H1 (cell line): ENCODE measurements at regions not wholly inside any gene's neighbourhood (a gene's known extent, or its start where the extent isn't known, plus 50 kb on each side); places are given as distances from the start of the nearest gene placed in this dataset.

ENCODE experiments used
- BCL11A ChIP-seq, 2 experiments: IDR thresholded peaks; one replicate each; pipeline ENCODE4 v1.6.1; 2011; ENCODE audit warnings: low read depth in 2 of 2, low read length in 2 of 2, mild to moderate bottlenecking in 2 of 2
- GTF2F1 ChIP-seq: IDR thresholded peaks from 2 replicates; pipeline ENCODE4 v1.6.1; 2012; ENCODE audit warnings: low read depth, low read length, improper control_type of control experiment, borderline replicate concordance
- KDM5A ChIP-seq: fragments of 200-600 bp; IDR thresholded peaks from 2 replicates; pipeline ENCODE4 v1.7.1; 2012; ENCODE audit warnings: mild to moderate bottlenecking, low read length, inconsistent platforms, mixed read lengths
- POU5F1 ChIP-seq: IDR thresholded peaks from 2 replicates; pipeline ENCODE4 v1.6.1; 2011; ENCODE audit warnings: low read depth, mild to moderate bottlenecking, low read length, moderate library complexity
- RFX5 ChIP-seq: IDR thresholded peaks from 2 replicates; pipeline ENCODE4 v1.6.1; 2011; ENCODE audit warnings: low read depth, low read length, improper control_type of control experiment, borderline replicate concordance
- SAP30 ChIP-seq: fragments of 300-600 bp; sonication (generic); IDR thresholded peaks from 2 replicates; pipeline ENCODE4 v1.7.1; 2012; ENCODE audit warnings: low read length, moderate library complexity, mild to moderate bottlenecking, inconsistent platforms; ENCODE audit not compliant: insufficient read depth, insufficient replicate concordance
- SIRT6 ChIP-seq: IDR thresholded peaks from one replicate; pipeline ENCODE4 v1.7.1; 2012; ENCODE audit warnings: low read length, inconsistent platforms
- SP2 ChIP-seq: IDR thresholded peaks from 2 replicates; pipeline ENCODE4 v1.6.1; 2012; ENCODE audit warnings: mild to moderate bottlenecking, low read length, inconsistent platforms
- TF ChIP-seq, protein P1 (sequence below): fragments of 300-600 bp; sonication (generic); IDR thresholded peaks from 2 replicates; pipeline ENCODE4 v1.7.1; 2012; ENCODE audit warnings: low read length, moderate library complexity, mild to moderate bottlenecking, inconsistent platforms; ENCODE audit not compliant: insufficient replicate concordance
- TF ChIP-seq, protein P2 (sequence below): IDR thresholded peaks from 2 replicates; pipeline ENCODE4 v1.6.1; 2011; ENCODE audit warnings: low read depth, mild to moderate bottlenecking, low read length; ENCODE audit not compliant: insufficient read depth

DNA sequence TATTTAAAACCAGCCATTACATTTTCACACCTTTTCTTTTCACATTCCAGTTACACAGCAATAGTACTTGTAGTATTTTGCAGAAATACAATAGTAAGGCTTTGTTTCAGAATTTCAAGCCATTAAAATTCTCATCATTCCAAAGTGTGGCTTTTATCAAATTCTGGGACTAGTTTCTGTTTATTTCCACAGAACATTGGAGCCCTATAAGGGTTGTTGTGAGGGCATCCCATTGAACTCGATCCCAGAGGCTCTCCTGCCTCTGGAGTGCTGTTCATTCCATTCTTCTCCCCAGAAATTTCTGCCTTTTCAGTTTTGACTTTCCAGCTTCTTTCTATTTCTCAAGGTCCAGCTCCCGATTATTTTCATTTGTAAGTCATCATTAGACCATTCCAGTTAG lies 645.5 kb downstream of the ADGRL2 start (continued):
- TF ChIP-seq, protein P1, sequence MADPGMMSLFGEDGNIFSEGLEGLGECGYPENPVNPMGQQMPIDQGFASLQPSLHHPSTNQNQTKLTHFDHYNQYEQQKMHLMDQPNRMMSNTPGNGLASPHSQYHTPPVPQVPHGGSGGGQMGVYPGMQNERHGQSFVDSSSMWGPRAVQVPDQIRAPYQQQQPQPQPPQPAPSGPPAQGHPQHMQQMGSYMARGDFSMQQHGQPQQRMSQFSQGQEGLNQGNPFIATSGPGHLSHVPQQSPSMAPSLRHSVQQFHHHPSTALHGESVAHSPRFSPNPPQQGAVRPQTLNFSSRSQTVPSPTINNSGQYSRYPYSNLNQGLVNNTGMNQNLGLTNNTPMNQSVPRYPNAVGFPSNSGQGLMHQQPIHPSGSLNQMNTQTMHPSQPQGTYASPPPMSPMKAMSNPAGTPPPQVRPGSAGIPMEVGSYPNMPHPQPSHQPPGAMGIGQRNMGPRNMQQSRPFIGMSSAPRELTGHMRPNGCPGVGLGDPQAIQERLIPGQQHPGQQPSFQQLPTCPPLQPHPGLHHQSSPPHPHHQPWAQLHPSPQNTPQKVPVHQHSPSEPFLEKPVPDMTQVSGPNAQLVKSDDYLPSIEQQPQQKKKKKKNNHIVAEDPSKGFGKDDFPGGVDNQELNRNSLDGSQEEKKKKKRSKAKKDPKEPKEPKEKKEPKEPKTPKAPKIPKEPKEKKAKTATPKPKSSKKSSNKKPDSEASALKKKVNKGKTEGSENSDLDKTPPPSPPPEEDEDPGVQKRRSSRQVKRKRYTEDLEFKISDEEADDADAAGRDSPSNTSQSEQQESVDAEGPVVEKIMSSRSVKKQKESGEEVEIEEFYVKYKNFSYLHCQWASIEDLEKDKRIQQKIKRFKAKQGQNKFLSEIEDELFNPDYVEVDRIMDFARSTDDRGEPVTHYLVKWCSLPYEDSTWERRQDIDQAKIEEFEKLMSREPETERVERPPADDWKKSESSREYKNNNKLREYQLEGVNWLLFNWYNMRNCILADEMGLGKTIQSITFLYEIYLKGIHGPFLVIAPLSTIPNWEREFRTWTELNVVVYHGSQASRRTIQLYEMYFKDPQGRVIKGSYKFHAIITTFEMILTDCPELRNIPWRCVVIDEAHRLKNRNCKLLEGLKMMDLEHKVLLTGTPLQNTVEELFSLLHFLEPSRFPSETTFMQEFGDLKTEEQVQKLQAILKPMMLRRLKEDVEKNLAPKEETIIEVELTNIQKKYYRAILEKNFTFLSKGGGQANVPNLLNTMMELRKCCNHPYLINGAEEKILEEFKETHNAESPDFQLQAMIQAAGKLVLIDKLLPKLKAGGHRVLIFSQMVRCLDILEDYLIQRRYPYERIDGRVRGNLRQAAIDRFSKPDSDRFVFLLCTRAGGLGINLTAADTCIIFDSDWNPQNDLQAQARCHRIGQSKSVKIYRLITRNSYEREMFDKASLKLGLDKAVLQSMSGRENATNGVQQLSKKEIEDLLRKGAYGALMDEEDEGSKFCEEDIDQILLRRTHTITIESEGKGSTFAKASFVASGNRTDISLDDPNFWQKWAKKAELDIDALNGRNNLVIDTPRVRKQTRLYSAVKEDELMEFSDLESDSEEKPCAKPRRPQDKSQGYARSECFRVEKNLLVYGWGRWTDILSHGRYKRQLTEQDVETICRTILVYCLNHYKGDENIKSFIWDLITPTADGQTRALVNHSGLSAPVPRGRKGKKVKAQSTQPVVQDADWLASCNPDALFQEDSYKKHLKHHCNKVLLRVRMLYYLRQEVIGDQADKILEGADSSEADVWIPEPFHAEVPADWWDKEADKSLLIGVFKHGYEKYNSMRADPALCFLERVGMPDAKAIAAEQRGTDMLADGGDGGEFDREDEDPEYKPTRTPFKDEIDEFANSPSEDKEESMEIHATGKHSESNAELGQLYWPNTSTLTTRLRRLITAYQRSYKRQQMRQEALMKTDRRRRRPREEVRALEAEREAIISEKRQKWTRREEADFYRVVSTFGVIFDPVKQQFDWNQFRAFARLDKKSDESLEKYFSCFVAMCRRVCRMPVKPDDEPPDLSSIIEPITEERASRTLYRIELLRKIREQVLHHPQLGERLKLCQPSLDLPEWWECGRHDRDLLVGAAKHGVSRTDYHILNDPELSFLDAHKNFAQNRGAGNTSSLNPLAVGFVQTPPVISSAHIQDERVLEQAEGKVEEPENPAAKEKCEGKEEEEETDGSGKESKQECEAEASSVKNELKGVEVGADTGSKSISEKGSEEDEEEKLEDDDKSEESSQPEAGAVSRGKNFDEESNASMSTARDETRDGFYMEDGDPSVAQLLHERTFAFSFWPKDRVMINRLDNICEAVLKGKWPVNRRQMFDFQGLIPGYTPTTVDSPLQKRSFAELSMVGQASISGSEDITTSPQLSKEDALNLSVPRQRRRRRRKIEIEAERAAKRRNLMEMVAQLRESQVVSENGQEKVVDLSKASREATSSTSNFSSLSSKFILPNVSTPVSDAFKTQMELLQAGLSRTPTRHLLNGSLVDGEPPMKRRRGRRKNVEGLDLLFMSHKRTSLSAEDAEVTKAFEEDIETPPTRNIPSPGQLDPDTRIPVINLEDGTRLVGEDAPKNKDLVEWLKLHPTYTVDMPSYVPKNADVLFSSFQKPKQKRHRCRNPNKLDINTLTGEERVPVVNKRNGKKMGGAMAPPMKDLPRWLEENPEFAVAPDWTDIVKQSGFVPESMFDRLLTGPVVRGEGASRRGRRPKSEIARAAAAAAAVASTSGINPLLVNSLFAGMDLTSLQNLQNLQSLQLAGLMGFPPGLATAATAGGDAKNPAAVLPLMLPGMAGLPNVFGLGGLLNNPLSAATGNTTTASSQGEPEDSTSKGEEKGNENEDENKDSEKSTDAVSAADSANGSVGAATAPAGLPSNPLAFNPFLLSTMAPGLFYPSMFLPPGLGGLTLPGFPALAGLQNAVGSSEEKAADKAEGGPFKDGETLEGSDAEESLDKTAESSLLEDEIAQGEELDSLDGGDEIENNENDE = no peak
- TF ChIP-seq SIRT6 = no peak
- TF ChIP-seq BCL11A (IDR thresholded peaks at IDR 0.05; ENCODE audit: low read depth in 2 of 2, low read length in 2 of 2) = no peak
- no peak for TF ChIP-seq SP2
- TF ChIP-seq RFX5 = no peak
- no peak for TF ChIP-seq SAP30
- no peak for TF ChIP-seq POU5F1
- TF ChIP-seq GTF2F1 = no peak
- TF ChIP-seq, protein P2, sequence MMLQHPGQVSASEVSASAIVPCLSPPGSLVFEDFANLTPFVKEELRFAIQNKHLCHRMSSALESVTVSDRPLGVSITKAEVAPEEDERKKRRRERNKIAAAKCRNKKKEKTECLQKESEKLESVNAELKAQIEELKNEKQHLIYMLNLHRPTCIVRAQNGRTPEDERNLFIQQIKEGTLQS = no peak
- no peak for TF ChIP-seq KDM5A
